IPS DF 4.7 (cell line): ENCODE measurements at regions not wholly inside any gene's neighbourhood (a gene's known extent, or its start where the extent isn't known, plus 50 kb on each side); places are given as distances from the start of the nearest gene placed in this dataset.

Source experiments
- DNase-seq: peaks from one replicate; pipeline ENCODE4 v3.0.0-alpha.2; 2013; ENCODE audit warnings: low spot score; ENCODE audit errors: extremely low read depth

DNA sequence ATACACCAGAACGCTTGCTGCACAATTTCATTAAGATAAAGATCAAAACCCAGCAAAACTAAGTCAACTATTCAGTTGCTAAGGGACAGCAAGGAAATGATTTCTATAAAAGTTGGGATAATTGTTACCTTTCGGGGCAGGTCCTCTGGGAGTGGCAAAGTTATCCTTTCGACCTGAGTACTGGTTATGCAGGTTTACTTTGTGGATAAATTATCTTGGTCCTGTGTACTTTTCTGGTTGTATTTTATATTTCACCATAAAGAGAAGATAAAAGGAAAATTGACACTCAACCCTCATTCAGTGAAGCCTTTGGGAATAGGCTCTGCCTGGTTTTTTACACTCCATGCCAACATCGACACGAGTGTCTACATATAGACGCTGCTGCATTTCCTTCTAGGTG lies 146.5 kb downstream of the SYK start:
- DNase-seq = no peak

DNA sequence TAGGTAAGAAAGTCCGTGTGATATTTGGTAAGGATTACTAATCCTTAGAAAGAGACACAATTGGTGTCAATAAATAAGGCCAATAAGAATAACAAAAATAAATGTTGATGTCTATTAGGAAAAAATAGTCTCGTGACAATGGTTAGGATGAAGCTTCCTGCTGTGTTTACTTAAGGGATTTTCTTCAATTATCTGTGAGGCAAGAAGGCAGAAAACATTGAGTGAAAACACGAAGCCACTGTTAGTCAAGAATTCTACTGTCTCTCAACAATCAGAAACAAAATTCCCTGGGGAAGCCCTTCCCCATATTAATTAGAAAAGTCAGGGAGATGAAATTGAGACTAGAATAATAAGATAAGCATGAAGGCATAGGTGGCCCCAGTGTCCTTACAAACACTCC lies 149.0 kb downstream of the SYK start:
- no peak for DNase-seq

DNA sequence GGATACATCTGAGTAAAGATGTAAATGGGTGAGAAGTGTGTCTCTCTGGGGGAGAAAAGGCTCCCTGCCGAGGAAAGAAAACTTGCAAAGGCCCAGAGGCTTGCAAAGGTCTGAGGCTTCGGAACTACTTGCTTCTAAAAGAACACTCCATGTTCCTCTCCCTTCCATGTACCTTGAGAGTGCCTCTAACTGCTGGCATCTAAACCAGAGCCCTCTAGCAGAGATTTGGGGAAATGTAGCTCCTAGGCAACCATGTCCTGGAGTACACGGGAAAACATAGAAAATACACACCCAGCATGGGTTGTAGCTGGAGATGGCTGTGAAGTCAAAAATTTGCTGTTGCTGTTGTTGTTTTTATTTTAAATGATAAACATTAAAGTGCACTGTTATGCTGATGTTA lies 151.6 kb downstream of the SYK start:
- DNase-seq = no peak

DNA sequence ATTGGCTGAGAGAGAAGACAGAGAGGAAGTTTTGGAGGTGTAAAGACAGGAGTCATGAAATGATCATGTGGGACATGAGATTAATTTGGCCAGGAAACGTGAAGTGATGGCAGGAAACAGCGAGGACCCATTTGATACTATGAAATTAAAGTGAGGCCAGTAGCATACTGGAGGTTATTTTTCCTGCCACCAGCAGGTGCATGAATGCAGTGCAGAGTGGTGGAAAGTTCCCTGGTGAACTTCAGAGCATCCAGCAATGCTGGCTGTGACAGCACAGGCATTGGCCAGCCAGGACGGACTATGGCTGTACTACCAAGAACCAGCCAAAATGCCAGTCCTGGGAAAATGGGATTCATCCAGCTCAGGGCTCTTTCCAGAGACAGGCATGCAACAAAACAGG lies 152.2 kb downstream of the SYK start:
- no peak for DNase-seq

DNA sequence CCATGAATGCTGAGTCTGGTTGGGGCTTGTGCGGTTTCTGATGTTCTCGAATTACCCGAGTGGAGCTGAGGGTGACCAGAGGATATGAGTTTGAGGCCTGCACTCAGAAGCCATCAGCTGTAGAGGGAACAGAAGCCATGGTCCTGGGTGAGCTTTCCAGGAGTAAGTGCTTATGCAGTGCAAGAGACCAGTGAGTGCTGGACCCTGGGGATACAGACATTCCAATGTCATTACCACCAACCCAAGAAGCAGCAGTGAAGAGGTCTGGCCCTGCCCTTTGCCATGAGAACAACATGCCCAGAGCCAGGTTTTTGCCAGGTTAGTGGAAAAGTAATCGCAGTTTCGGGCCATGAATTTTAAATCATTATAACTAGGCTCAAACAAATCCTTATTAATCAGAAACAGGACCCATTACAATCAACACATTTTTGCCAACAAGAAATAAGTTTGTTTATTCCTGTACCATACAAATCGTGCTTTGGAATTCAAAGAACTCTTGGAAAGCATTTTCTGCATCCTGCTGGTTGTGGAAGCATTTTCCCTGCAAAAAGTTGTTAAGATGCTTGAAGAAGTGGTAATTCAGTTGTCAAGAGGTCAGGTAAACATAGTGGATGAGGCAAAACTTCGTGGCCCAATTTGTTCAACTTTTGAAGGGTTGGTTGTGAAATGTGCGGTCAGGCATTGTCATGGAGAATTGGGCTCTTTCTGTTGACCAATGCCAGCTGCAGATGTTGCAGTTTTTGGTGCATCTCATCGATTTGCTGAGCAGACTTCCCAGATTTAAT lies 154.6 kb downstream of the SYK start:
- no peak for DNase-seq

DNA sequence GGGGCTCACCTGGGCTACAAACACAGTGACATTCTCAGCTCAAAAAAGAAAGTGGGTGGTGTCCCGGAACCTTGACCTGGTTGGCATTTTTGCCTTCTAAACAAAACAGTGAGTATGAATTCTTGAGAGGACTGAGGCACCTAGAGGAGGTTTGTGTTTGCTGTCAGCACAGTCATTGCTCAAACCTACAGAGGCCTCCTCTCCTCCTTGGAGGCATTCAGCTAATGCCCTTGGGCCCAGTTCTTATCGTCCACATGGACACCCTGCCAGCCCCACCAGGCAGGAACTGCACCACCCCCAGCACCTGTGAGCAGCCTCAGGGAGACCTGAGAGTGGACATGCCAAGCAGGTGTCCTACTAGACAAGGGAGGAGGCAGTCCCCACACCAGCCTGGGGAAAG lies 156.7 kb downstream of the SYK start:
- no peak for DNase-seq

DNA sequence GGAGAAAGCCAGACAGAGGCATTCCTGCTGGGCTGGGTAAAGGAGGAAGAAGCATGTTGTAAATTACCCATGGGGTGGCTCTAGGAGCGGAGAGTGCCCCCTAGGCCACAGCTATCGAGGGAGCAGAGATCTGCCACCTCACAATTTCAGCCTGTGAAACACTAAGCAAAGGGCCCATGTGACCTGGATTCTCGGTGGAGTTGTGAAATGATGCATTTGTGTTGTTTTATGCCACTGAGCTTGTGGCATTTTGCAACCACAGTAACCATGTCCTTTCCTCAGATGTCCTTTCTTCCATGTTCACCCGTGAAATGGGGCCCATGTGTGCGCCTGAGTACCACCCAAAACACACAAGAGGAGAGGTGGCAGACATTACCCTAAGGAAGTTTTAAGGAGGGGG lies 159.3 kb downstream of the SYK start:
- no peak for DNase-seq

DNA sequence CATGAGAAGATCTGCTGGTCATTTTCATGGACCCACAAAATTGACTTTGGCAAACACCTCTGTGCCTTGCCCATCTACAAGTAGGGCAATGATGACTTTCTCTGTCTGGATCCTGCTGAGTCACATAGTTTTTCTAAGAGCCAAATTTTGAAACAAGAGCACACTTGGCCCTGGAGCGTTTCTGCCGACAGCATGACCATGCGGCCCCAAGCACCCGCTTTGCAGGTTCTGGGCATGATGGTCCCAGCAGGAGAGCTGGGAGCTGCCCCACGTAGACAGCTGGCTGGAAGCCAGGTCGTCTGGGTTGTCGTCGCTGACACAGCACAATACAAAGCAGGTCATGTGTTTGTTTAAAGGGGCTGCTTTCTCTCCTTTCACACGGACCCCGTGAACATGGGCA lies 159.8 kb downstream of the SYK start:
- DNase-seq = no peak

DNA sequence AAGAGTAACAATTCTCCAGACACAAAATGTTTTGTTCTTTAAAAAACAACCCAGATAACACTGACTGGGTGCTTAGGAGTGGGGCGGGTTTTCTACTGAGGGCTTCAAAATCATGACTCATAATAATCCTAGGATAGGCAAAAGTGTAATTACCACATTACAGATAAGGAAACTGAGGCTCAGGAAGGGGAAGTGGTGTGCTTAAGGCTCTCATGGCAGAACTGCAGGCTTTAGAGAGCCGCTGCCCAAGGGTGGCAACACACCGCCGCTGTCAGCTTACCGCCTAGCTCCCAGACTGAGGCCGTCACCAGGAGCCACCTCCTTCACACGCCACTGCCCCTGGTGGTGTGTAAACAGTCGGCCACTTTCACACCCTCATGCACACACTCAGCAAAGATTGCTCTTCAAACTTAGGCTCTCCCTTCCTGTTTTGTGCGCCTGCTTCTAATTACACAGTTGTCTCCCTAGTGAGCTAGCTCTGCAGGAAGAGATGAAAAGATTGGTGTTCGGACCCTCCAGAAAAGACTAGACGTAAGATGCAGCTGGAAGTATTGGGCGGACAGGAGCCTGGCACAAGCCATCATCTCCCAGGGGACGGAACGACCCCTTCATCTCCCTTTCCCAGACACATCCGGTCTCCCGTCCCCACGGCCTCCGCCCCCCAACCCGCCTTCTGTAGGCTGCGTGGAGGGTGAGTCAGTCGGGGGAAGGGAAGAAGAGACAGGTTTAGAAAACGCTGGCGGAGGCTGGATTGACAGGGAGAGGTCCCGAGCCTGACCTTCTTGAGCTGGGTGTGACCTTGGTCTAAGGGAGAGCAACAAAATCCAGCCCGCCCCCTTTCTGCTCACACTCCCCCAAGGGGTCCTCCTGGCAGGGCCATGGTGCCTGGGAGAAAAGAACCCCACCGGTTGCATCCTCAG lies 162.7 kb downstream of the SYK start:
- DNase-seq = no peak

DNA sequence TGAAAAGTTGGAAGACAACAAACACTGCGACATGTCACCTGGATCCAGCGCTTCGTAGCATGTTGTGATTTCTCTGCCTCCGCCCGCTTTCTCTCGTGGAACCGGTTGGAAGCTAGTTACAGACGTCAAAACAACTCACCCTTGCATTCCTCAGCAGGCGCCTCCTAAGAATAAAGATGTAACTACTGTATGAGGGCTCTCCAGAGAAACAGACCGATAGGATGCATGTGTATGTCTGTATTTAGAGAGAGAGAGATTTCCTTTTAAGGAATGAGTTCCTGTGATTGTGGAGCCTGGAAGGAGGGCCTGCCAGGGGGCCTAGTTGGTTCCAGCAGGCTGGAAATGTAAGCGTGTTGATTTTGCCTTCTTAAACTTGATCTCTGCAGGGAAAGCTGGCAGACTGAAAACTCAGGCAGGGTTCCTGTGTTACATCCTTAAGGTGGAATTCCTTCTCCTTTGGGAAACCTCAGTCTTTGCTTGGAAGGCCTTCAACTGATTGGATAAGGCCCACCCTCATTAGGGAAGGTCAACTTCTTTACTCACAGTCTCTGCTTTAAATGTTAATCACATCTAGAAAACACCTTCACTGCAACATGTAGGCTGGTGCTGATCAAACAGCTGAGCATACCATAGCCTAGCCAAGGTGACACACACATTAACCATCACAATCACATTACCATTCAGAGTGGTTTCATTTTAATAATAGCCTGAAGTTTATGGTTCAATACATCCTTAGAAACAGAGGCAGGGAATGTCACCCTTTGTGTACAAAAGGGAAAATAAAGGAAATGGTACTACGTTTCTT lies 163.8 kb downstream of the SYK start:
- no peak for DNase-seq

DNA sequence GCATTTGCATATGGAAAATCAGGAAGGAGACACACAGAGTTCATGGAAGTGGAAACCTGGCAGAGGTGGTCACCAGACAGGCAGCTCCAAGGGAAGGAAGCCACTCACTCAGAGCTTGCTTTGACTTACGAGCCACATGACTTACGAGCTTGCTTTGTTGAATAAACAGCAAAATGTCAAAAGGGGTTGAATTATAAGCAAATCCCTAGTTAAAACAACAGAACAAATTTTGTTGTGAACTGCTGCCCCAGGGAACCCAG lies 164.3 kb downstream of the SYK start:
- no peak for DNase-seq

DNA sequence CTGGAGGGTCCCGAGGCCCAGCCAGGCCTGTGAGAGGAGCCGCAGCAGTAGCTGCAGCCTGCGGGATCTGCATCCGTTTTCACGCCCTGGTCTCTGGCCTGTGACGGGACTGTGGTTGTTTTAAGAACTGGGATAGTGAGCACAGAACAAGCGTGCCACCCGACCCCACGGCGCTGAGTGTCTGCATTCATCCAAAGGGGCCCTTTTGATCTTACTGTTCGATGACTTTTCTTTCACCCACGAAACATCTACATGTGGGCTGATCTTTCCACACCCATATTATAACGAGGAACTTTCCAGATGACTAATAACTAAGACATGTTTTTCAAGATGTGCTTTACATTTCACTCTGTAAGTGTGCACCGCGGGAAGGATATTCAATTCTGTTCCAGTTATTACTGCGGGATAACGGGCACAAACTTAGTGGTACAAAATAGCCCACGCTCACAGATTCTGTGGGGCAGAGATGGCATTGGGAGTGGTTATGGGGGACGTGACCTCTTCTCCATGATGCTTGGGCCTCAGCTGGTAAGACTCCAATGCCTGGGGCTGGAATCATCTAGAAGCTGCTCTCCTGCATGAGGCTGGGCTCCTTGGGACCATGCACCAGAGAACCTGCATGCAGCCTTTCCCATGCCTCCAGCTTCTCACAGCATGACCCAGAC lies 165.0 kb downstream of the SYK start:
- no peak for DNase-seq

DNA sequence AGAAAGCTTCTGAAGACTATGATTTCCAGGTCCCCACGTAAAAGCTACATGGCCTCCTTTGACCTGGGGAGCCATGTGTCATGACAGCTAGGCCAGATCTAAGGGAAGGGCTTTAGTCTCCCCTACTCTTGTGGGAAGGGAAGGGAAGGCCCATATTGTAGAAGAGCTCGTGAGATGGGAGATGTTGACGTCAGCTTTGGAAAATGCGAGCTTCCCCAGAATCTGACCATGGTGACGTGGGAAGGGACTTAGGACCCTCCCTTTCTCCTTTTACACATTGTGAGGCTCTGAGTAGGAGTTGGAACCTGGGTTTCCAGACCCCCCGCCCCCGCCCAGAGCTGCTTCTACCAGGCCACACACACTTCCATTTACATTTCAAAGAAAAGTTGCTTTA lies 165.5 kb downstream of the SYK start:
- DNase-seq = no peak

DNA sequence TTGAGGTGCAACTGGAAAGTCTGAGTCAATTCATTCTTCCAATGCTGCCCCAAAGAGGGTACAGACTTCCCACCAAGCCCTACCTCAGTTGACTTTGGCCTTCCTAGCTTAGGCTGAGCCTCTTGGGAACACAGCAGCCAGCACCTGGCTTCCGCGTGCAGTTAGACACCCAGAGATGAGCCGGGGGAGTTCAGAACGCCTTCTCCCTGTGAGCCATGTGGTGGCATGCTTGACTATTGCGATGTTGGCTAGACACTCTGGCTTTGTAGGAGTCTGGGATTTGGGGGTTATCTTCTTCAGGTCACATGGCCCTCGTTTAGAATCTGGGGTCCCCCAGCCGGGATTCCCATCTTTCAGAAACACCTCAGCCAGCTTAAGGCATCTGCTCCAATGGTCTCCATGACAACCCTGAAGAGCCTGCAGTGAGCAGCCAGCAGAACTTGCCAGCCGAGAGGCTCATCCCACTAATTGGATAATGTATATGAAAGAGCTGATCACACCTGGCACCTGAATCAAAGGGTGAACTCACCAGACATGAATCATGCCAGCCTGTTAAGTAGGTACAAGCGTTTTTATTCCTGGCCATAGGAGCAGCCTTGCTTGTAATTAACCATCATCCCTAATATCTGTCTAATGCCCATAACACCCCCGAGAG lies 167.5 kb downstream of the SYK start:
- DNase-seq = no peak

DNA sequence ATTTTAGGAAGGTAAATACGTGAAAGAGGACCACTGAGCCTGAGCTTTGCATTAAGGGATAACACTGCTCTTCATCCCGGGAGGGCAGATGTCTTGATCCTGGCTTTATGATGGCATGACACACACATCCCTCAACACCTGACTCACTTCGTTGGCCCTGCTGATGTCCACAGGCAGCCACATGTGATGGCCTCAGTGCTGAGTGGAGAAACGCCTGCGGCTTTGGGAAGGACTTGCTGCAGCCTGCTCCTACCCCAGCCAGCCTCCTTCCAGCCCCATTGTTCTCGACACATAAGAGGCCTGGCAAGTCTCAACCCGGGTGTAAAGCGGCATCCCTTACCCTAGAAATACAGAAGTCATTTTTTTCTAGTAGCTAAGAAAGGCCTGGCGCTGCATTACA lies 169.0 kb downstream of the SYK start:
- DNase-seq = no peak

DNA sequence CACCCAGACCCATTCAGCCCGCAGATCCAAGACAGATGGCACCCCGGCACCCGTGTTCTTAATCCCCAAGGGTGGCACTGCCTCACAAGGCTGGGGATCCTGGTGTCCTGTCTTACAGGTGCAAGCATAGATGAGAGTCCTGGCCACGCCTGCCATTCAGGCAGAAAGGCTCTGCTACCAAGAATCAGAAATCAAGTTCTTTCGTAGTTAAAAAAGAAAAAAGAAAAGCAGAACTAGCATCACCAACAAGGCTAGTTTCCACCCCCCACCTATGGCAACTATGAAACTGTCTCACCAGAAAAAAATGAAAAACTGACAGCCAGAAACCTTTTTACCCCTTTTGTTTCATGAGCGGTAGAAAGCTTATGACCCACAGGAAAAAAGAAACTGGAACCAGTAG lies 170.4 kb downstream of the SYK start:
- DNase-seq = no peak

DNA sequence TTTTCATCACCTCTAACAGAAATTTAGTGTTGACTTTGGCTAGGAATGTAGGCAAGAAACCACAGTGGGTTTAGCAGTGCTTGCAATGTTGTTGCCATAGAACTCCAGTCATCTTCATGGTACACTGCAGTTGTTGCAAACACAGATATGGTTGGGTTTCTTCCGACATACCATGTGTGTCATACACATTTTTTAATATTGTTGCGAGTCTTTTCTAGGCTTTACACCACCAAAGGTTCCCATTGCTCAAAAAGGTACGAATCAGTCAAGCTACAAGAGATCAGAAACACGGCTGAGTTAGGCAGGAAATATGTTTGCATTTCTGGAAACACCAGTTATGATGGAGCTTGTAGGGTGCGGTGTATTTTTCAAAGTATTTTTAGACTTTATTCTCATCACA lies 172.4 kb downstream of the SYK start:
- no peak for DNase-seq

DNA sequence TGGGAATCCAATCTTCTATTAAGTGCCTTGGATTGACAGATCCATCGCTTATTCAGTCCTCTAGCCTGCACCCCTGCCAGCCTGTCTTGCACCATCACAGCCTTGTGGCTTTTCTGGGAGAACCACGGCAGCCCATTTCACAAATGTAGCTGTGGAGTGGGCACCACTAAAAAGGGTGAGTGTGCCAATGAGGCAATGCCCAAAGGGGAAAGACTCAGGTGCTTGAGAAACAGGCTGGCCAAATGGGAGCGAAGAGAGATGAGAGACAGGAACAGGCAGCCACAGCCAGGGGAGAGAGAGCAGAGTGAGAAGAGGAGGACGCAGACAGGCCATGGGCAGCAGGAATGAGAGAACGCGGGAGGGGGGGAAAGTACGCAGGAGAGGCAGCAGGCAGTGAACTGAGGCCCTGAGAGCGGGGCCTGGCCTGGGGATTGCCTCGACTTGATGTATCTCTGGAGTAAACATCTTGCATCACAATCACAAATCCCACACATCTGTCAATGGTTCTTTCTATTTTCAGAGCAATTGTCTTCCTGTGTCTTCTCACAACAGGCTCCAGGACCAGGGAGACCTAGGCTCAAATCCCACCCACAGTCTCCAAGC lies 173.1 kb downstream of the SYK start:
- no peak for DNase-seq

DNA sequence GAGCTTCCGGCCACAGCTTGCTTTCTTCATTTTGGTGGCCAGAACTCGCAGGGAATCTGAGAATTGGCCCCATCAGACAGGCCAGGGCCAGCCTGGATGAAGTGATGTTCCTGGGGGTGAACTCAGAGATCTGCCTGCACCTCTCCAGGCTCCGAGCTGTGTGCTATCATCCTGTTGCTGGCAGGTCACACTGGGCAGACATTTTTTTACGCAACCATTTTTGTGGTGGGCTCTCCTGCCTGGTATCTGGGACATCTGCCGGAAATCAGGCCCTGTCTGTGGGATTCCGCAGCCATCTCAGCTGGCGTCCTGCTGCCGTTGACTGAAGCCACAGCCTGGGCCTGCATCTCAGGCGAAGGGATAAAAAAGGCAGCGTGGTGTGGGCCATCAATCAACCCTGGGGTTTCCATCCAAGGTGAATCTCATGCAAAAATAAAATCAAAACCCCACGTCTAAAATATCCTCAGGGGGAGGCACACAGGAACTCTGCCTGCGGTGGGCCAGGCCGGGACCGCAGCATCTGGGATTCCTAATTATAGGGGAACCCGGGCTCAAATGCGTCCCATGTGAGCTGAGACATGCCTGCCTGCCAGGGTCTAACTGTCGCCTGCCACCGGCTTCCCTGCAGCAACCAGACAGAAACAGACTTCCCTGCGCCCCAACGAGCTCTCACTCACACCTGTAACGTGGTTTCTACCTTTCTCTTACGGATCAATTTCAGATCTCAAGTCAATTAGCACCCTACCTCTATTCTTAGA lies 174.3 kb downstream of the SYK start:
- no peak for DNase-seq

DNA sequence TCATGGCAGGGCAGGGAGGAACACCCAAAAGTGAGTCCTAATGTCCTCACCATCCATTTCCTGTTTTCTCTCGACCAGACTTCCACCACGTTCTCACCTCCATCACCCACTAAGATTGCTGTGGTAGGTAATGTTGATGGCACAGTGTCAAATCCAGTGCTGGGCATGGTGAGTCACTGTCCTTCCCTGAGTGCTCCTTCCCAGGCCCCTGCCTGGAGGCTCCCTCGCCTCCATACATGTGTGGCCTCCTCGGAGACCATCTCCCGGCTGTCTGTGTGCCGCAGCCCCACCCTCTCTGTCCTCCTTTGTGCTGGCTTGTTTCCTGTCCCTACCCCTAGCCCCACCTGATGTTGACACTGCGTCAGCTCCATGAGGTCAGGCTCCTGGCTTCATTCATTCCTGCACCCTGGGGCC lies 177.5 kb downstream of the SYK start:
- DNase-seq = no peak
